NOMO-1 treated with DMSO at 0.1 percent for 48 hours (cell line): ENCODE measurements at regions not wholly inside any gene's neighbourhood (a gene's known extent, or its start where the extent isn't known, plus 50 kb on each side); places are given as distances from the start of the nearest gene placed in this dataset.

Experiments used
- DNase-seq: peaks from one replicate; lab custom pipeline; 2025; ENCODE audit not compliant: unreplicated experiment; lab: John Stamatoyannopoulos, UW

DNA sequence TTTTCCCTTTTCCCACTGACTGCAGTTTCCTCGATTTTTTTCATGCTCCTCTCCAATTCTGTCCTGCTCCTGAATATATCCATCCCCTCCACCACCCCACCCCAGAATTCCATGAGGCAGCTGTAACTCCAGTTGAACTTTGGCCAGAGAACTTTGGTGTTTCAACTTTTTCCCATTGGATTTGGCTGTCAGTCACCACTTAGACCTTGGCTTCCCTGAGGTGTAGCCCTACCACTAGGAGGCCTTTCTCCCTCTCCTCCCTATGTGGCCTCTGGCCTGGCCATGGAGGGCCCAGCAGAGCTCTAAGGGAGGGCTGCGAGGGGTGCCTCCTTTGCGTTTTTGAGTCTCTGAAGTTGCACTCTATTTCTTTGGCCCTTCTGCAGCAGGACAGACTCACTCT lies 261.3 kb downstream of the PIK3R1 start:
- DNase-seq, result no peak

DNA sequence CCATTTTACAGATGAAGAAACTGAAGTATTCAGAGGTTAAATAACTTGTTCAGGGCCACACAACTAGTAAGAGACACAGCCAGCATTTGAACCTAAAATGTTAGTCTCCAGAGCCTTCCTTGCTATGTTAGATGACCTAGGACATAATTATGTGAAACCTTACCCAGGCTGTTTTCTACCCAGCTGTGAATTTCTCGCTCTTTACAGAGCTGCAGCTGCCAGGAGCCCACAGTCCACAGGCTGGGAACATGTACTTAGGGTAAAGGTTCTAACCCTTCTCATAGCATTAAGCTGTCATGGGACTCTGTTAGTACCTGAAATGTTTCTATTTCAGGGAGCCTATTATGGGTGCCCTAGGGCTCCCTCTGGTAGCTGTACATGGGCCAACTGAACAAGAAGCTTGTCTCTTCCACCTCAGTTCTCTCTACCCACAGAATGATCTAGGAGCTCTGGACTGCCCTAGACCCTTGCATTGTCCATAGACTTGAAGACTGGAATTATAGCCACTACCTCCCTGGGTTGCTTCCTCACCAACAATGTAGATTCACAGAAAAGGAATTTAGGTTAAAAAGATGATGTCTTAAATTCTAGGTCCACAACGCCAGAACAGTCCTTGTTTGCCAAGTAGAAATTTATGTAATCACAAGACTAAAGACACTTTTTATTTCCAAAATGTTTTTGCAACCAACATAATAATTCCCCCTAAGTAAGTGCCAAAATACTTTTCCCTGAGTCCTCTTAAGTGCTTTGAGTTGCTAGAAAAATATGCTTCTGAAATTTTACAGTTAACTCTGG lies 262.9 kb downstream of the PIK3R1 start:
- no peak for DNase-seq

DNA sequence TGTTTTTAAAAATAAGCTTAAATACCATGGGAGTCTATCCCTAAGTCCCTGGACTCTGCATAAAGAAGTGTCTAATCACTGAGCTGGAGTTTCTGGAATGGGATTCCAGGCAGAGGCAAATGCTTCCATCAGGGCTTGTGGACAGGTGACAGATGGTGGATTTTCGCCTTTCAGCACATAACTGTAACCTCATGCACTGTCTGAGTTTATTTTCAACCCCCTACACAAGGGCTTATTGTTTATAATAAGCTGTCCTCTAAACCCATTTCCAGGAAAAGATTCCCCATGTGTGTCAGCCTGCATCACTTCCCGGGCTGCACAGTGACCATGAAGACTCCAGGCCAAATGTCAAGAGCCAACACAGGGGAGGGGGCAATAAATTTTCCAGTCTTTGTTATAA lies 264.0 kb downstream of the PIK3R1 start:
- DNase-seq, result no peak

- no peak for DNase-seq
These were observed 264.9 kb downstream of the PIK3R1 start for GRCh38 chr5:68480335-68480940.

DNA sequence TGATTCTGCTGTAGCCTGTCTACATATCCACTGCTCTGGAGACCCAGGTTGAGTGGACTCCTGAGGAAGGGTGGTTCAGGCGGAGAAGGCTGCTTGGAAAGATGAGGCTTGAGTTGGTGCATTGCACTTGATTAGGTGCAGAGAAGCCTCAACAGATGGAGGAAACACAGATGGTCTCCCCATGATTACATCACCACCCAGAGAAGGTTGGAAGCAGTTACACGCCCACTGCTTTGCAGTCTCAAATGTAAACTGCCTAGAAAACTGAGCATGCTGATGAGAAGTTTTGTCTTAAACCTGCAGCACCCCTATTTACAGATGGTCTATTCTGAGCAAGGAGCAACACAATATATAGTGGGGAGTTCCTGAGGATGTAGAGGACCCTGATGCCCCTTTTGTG lies 266.6 kb downstream of the PIK3R1 start:
- DNase-seq, result no peak

GRCh38 chr5:68484307-68485068 lies 268.9 kb downstream of the PIK3R1 start:
- no peak for DNase-seq

DNA sequence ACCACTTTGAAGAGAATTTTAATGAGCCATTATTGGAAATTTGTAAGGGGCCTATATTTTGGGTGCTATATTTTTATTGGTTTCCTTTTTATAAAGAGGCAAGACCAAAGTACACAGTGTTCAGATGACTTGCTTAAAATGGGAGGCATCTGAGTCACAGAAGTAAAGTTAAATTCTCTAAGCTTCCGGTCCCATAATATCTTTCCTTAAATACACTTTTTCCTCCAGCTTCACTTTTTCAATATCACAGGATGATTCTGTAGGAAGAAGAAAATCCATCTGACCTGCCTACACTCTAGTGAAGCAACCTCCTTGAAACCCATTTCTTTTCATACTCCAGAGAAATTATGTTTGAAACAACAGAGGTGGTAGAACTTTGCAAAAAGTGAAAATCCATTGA lies 274.0 kb downstream of the PIK3R1 start:
- no peak for DNase-seq

- no peak for DNase-seq
These were observed 274.9 kb downstream of the PIK3R1 start for GRCh38 chr5:68490406-68490805.

DNA sequence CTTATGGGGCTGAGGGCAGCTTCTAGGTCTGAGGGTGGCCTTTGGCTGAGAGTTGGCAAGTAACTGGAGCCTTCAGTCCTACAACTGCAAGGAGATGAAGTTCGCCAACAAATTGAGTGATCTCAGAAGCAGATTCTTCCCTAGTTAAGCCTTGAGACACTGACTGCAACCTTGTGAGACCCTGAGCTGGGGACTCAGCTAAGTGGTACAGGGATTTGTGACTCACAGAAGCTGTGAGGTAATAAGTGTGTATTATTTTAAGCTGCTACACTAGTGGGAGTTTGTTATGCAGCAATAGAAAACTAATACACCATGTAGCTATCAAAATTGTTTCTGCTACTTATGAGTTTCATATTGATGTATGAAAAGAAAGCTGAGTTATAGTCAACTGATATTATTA lies 279.2 kb downstream of the PIK3R1 start:
- no peak for DNase-seq

GRCh38 chr5:68499987-68500386 lies 284.4 kb downstream of the PIK3R1 start:
- DNase-seq, result no peak

GRCh38 chr5:68500813-68501212 lies 285.3 kb downstream of the PIK3R1 start:
- no peak for DNase-seq

GRCh38 chr5:68502531-68502930 lies 287.0 kb downstream of the PIK3R1 start:
- no peak for DNase-seq

- no peak for DNase-seq
These were observed 288.8 kb downstream of the PIK3R1 start for GRCh38 chr5:68504306-68504705.

DNA sequence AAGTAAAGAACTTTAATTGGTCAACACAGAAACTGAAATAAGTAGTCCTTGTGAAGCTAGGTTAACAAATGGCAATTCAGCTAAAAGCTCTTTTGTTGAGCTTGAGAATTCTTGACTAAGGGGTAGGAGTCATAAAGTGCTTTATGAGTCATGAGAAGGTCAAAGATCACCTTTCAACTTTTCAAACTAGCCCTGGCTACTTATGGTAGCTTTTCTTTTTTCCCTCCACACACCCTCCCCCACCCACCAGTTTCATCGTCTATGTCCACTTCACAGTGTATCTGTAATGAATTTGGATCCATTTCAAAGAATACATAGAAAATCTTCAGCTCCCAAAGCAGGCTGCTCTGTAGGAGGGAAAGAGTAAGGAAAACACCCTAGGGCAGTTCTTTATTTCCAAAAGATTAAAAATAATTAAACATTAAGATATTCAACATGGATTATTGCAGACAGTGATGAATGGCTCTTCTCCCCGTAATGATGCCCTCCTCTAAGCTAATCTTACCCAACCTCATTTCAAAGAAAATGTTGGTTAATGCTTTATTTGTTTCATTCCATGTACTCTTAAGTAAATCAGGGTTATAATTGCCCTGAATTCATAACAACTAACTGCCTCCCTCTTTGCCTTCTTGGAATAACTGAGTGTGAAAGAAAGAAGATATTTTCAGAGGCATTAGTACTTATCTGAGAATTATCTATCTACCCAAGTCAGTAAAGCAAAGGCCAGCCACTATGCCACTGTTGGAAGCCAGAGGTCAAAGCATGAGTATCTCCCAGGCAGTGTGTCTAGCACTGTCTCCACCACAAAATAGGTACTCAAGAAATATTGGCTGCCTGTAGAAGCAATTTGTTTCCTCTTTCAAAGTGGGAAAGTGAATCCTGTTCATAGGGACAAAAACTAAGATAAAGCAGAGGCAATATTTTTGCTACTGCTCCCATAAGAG lies 290.6 kb downstream of the PIK3R1 start:
- DNase-seq, result no peak

- DNase-seq, result no peak
These were observed 300.0 kb downstream of the PIK3R1 start for GRCh38 chr5:68515514-68515913.

DNA sequence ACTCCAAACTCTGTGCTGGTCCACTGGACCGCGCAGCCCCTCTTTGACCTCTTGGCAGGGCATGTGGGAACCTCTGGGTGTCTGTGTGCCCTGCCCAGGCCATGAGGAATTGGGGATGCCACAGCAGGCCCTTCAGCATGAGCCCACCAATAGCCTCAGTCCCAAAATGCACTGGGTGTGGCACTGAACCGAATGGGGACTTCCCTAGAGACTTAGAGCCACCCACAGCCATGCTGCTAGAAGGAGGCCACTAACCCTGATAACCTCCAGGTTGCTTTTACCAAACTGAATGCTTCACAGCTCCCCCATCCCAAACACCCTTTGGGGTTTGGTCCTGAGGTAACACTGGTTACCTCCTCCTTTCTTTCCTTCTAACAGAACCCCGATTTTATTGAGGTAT lies 302.7 kb downstream of the PIK3R1 start:
- no peak for DNase-seq

GRCh38 chr5:68519143-68519542 lies 303.6 kb downstream of the PIK3R1 start:
- peak; percentile 78 for DNase-seq

- DNase-seq, result no peak
These were observed 306.2 kb downstream of the PIK3R1 start for GRCh38 chr5:68521776-68522175.

DNA sequence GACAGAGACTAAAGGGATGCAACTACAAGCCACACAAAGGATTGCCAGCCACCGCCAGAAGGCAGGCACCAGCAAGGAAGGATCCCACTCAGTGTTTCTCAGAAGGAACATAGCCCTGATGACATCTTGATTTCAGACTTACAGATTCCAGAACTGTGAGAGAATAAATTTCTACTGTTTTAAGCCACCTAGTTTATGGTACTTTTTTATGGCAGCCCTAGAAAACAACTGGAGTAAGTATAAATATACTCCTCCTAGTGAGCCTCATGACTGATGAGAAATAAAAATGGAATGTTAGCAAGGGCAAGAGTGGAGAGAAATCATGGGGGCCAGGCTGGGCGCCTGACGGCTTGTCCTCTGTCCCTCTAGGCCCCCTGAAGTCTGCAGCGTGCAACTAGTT lies 307.3 kb downstream of the PIK3R1 start:
- no peak for DNase-seq

DNA sequence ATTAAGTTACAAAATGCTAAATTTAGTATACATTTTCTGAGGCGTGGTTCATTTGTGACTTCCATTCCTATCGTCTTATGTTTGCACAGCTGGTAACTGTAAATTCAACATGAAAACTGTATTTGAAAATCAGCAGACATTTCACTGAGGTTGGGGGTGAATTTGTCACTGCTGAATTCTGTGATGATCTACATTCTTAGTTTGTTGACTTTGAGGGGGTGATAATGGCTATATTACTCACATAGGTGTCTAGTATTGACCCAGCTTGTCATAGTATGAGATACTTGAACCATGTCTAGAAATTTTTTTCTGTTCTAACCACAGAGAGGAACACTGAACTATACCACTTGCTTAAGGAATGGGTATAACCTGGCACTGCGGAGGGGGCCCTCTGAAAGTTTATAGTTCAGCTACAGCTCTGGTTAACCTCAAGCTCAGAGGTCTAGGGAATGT lies 313.3 kb downstream of the PIK3R1 start:
- no peak for DNase-seq

- DNase-seq, result no peak
These were observed 314.0 kb downstream of the PIK3R1 start for GRCh38 chr5:68529581-68529980.
